HL-60 (cell line): ENCODE measurements at regions not wholly inside any gene's neighbourhood (a gene's known extent, or its start where the extent isn't known, plus 50 kb on each side); places are given as distances from the start of the nearest gene placed in this dataset.

Experiments
- GABPA ChIP-seq: IDR thresholded peaks from 2 replicates; pipeline ENCODE4 v1.6.1; 2012; ENCODE audit warnings: low read depth
- POLR2AphosphoS5 ChIP-seq: IDR thresholded peaks from 2 replicates; pipeline ENCODE4 v1.6.1; 2012; ENCODE audit warnings: low read depth
- TF ChIP-seq, protein P1 (sequence below): IDR thresholded peaks from one replicate; pipeline ENCODE4 v1.5.1; 2011; ENCODE audit warnings: low read length, control low read depth, inconsistent platforms; ENCODE audit not compliant: insufficient read depth

GRCh38 chr2:189273734-189274133, 94.2 kb upstream of the COL5A2 start:
- TF ChIP-seq, protein P1, sequence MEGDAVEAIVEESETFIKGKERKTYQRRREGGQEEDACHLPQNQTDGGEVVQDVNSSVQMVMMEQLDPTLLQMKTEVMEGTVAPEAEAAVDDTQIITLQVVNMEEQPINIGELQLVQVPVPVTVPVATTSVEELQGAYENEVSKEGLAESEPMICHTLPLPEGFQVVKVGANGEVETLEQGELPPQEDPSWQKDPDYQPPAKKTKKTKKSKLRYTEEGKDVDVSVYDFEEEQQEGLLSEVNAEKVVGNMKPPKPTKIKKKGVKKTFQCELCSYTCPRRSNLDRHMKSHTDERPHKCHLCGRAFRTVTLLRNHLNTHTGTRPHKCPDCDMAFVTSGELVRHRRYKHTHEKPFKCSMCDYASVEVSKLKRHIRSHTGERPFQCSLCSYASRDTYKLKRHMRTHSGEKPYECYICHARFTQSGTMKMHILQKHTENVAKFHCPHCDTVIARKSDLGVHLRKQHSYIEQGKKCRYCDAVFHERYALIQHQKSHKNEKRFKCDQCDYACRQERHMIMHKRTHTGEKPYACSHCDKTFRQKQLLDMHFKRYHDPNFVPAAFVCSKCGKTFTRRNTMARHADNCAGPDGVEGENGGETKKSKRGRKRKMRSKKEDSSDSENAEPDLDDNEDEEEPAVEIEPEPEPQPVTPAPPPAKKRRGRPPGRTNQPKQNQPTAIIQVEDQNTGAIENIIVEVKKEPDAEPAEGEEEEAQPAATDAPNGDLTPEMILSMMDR: no peak
- TF ChIP-seq POLR2AphosphoS5 (no peak), GABPA (no peak)
